GM18907 (cell line): ENCODE measurements at regions not wholly inside any gene's neighbourhood (a gene's known extent, or its start where the extent isn't known, plus 50 kb on each side); places are given as distances from the start of the nearest gene placed in this dataset.
A peak's percentile ranks its signal among the peaks of the same experiment; 100 is the strongest.
"Not testable (repeated sequence)": the region's sequence is repeated elsewhere in the genome, so short reads cannot be mapped to it uniquely, and the experiment has no call there.

Source experiments
- ATAC-seq: cut with Tn5 transposase; IDR thresholded peaks from one replicate; pipeline ENCODE4 v1.9.1; 2021; ENCODE audit warnings: mild to moderate bottlenecking, moderate library complexity; ENCODE audit not compliant: unreplicated experiment

DNA sequence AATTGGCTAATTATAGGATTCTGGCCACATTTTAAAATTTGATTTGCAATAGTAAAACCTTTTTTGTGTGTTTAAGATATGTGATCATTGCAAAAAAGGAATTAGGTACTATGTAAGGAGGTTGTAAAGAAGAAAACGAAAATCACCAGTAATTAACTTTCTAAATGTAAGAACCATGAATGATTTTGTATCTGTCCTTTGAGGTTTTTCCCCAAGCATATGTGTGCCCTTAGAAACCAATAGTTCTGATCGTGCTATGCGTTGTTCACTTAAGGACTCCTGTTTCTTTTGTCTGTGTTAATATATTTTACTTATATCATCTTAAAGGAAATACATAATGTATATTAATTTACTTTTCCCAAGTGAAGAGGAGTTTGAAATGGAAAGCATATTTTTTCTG is 410.2 kb downstream of the PSAT1 start:
- peak; percentile 48 for ATAC-seq

DNA sequence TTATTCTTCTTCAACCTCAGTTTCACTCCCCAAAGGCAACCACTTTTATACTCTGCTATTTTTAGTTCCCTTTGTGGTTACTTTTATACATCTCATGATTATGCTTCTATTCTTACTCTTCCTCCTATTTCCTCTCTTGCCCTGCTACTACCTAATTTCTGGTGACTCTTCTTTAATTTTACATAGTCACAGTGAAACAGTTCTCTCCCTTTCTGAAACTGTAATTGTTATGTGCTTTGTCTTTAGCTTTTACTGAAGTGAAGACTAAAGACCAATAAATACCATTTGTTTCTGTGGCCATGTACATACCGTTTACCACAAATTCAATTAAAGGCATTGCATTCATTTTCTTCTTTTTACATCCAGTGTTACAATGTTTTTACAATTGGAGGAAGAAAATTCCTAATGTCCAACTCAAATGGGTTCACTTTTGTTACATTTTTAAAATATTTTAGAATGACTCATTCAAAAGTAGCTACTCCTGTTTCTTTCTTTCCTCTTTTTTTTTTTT is 410.6 kb downstream of the PSAT1 start:
- peak; percentile 92 for ATAC-seq

DNA sequence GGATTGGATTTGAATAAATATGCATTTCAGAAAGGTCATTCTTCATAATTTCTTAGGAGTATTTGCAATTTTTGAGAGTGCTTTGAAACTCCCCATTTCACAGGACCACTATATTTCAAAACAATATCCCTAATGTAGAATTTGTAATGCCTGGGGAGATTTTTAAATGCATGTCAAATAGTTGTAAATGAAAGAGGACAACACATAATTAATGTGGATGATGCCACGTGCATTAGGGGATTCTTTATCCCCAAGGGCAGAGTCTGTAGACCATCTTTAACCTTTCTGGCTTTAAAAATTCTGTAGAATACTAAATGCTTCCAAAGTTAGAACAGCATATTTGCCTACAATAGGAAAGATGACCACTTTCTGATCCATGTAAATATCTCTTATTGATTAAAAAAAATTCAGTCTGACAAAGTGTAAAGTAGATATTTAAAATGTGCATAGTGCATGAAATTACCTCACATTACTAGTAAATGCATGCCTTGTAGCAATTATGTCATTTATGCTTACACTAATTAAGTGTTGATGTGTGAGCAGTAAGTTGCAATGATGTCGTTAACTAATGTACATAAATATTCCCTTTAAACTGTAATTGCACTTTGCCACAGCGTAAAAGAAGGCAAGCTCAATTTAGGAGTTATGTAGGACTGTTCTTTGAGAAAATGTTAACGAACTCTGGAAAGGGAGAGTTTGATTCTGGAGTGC is 416.1 kb downstream of the PSAT1 start:
- ATAC-seq, result no peak

DNA sequence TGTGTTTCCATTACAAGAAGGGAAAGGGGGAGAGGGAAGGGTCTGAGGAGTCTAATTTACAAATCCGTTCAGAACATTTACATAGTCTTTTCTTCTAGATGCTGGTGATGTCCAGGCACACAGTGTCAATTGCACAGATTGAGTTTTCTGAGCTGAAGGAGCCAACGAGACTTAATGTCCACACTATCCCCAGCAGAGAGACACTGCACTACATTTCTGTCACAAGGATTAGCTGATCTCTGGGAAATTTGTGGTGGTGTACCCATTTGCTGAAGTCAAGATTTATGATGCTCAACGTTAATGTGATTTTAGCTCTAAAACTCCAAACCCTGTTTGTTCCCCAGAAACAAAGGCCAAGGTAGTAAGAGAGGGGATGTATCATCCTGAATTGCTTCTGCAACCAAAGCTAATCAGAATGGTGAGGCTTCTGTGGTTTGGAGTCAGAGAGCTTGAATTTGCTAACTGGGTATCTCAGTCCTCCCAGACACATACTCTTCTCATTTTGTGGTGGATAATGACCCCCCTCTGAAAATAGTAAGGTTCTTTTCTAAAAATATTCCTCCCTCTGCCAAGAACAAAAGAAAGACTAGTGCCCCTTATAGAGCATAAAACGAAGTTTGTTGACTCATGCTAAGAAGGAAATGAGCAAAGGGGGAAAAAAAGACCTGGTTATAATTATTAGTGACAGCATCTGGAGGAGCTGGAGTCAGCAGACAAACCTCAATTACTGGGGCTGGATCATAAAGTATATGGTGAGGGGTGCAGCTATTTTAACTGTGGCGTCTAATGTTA is 416.9 kb downstream of the PSAT1 start:
- ATAC-seq, result no peak

DNA sequence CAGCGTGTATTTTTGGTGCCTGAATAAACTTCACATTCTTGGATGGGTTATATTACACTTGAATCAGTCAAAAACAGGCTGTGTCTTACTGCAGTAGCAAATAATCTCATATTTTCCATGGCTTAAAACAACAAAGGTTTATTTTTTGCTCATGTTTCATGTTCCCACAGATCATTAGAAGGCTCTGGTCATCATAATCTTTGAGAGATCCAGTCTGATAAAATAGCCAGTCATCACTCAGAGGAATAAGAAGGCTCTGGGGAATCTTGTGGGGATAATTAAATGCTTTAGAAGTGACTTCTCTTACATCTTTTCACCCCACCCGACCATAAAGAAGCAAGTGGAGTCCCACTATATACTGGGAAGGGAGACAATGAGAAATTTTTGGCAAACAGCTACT is 417.7 kb downstream of the PSAT1 start:
- no peak for ATAC-seq

DNA sequence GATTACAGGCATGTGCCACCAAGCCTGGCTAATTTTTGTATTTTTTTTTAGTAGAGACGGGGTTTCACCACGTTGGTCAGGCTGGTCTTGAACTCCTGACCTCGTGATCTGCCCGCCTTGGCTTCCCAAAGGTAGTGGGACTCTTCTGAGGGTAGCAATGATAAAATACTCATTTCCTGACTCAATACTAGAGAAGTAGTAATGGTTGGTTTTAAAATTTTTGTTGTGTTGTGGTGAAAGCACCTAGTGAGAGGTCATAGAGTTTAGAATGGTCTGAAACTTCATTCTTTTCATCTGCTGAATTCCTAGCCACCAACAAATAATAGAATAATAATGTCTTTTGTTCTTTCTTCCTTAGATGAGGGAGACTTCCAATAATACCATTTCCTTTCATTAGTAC is 422.1 kb downstream of the PSAT1 start:
- ATAC-seq, result not testable (repeated sequence)

DNA sequence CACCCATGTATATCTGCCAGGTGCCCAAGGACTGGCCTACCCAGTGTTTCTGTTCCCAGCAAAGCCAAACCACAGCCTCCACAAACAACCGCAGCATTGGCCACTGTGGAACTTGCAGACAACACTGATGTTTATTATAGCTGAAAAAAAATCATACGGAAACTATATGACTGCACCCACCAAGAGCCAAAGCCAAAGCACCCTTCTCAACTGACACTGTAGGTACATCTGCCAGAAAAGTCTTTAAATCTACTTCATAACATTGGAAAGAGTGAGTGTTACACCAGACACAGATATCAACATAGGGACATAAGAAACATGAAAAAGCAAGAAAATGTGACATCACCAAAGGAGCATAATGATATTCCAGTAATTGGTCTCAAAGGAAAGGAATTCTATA is 428.0 kb downstream of the PSAT1 start:
- no peak for ATAC-seq

DNA sequence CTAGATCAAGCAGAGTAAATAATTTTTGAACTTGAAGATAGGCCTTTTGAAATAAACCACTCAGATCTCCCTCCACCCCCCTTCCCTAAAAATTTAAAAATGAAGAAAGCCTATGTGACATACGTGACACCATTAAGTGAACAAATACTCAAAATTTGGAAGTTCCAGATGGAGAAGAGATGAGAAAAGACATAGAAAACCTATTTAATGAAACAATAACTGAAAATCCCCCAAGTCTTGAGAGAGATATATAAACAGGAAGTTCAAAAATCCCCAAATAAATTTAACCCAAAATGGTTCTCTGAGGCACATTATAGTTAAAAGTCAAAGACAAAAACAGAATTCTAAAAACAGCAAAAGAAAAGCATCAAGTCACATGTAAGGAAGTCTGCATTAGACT is 428.6 kb downstream of the PSAT1 start:
- ATAC-seq, result peak; percentile 50

DNA sequence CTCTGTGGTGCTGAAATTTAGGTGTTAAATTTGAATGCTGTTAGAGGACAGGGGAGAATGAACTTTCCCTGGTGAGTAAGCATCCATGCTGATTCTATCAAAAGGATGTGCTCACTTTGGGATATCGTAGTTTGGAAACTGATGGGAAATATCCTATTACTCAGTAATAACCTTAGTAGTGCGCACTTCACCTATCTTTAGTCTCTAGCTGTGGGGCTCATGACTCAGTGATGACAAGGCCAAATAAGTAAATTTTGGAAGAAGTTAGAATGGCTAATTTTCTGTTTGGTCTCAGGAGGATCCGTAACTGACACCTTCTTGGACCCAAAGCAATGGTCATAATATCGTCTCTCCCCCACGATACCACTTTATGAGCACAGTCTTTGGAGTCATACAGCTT is 448.4 kb downstream of the PSAT1 start:
- ATAC-seq, result no peak

DNA sequence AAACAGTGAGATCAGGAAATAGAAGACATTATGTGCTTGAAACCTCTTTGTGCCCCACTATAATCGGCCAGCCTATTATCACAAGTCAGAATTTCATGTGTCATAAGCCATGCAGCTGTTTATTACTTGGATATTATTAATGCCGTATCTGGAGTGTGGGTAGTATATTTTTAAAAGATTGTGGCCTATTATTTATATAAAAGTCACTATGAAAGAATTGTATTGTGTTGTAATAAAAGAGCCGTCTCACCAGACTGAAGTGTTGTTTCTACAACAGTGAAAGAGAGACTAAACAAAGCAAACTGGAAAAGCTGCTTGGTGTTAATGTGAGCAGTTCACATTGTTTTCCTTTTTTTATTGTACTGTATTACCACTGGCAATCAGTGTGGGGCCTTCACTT is 449.1 kb downstream of the PSAT1 start:
- no peak for ATAC-seq

DNA sequence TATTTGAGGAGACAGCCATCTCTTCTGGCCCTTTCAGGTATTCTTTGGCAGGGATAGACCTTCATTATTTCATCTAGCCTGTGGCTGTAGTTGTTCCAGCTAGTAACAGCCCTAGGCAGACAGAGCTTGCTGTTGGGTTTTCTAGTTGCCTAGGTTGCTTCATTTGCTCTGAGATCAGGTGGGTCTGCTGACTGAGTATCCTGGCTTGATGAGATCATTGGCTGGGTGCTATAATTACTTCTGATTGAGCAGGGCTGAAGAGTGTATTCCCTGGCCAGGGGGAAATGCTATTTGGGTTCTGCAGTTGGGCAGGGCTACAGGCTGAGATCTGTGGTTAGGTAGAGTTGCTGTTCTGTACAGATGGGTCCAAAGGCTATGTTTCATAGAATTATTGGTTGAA is 456.1 kb downstream of the PSAT1 start:
- no peak for ATAC-seq

DNA sequence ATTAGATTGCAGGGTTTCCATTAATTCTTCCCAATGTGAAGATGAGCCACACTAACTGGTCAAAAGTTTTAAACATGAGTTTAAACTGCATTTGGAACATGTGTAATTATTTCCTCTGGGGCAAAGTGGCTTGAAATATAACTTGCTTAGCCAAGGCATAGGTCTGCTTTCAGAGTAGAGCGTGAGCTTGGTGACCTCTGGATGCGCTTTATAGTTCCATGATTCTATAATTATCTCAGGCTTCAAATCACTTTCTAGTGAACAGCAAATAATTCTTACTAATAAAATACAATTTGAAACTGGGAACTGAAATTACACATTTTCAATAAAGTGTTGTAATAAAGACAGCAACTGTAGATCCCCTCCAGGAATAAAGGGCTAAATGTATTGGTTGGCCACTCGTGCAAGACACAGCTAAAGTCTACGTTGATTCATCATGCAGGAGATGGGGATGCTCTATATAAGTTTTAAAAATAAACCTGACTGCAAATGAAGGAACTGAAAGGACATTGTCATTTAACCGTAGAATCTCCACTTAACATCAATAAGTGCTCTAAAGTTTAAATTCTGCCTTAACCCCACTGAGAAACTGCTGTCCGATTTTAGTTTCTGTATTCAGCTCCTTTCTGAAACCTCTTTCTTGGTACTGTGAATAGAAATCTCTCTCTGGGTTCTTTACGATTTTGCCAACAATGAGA is 460.0 kb downstream of the PSAT1 start:
- ATAC-seq, result peak; percentile 83

DNA sequence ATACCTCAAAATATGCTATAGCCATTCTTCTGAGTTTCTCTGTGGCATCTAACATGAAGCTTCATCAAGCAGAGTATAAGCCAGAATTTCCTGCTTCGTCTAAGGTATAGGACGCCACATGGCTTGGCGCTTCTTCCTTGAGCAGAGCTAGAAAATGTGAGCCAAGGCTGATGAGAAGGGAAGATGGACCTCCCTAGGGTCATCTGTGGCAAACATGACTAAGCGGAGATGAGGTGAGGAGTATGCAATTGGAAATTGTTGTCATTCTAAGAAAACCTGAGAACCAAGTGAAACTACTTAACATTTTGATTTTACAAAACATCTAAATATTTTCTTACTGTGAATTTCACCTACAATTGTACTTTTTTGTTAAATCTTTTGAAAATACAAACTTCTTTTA is 466.5 kb downstream of the PSAT1 start:
- ATAC-seq, result no peak

DNA sequence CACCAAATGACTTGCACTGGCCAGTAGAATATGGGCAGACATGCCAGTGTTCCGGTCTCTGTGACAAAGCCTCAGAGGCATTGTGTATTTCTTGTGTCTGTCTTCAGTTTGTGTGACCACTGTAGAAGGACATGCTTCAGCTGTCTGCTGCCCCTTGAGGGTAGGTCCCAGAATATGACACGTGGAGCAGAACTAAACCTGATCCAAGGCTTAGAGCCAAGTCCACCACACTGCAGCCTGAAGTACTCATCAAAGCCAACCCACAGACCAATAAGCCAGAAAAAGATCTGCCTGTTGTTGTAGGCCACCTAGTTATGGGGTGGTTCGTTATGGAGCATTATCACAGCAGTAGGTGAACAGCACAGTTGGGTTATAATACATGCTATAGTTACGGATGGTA is 468.9 kb downstream of the PSAT1 start:
- no peak for ATAC-seq

DNA sequence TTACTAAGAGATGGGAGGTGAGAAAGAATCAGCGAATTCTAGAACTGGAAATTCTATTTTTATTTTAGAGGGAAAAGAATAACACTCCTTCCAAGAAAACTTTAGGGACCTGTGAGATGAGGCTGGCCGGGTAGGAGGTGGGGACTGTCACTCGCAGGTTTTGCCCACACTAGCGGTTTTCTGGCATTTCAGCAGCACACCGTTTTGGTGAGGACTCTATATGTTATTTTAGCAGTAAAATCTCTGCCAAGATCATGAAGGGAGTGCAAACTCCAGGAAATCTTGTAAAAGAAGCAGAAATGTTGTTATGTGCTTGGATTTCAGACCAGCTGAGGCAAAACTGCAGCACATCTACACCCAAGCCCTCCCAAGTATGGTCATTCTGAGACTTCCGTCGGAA is 470.6 kb downstream of the PSAT1 start:
- ATAC-seq, result no peak

DNA sequence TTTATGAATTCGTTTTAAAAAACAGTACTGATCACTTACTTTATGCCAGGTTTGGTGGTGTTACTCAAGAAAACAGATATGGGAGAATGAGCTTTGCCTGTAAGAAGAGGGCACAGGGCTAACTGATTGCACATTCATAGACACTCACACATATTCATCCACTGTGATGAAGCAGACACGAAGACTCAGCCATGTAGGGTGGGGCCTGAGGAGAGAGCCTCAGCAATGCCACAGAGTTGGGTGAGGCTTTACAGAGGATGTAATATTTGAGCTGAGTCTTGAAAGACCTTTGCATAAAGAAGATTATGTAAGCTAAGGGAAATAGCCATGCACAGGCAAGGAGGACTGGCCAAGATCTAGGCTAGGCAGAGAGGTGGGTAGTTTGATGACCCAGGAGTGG is 472.8 kb downstream of the PSAT1 start:
- ATAC-seq, result no peak

DNA sequence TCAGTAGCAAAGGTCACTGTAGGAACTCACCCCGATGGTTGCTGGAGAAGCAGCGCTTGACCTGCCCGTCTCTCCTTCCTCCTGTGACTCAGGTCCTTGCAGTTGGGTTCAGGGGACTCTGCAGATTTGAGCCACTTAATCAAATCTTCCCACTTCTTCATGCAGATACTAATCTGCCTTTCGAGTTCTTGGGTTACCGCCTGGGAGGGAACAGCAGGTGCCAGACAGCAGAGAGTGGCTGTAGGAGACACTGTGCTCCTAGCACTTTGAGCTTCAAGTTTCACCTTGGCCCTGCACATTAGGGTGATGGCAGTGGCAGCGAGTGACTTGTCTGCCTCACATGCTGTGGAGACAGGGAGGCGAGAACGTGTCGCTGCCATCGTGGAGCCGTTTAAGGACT is 478.3 kb downstream of the PSAT1 start:
- ATAC-seq, result no peak

DNA sequence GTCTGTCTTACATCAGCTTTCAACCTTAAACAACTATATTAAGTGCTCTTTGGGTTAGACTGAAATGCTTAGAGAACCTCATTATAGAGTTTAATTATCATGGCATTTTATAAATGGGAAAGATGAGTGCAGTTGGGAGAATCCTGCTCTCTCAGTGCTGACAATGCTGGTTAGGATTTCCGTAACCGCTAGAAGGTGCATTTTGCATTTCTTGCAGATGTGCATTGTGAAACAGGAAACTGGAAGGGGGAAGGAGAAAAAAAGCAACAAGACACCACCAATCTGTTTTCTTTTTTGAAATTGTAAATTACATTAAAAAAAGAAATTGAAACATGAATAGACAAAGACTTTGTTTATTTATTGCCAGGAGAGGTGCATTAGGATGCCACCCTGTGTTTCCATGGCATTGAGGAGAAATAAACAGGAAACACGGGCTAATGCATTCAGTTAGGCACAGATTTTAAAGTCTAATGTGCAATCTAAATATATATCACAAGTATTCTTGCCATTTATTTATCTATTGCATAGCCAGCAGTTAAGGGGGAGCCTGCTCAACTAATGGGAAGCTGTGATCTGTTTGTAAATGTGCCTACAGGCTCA is 478.9 kb downstream of the PSAT1 start:
- no peak for ATAC-seq

DNA sequence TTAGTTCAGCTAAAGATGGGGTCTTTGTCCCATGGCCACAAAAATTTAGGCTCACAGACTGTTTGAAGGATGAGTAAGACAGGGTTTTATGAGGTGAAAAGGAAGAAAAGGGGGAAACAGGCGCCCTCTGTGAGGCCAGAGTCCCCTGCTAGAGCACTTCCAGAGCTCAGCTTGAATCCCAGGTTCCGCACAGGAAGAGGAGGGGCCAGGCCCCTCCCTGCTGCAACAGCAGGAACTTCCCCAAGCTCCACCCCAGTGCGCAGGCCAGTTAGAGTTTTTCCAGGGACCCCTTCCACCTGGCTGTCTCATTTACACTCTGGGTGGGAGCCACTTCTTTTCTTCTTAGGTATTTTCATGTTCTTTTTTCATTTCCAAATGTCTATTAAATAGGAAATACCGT is 480.8 kb downstream of the PSAT1 start:
- no peak for ATAC-seq

DNA sequence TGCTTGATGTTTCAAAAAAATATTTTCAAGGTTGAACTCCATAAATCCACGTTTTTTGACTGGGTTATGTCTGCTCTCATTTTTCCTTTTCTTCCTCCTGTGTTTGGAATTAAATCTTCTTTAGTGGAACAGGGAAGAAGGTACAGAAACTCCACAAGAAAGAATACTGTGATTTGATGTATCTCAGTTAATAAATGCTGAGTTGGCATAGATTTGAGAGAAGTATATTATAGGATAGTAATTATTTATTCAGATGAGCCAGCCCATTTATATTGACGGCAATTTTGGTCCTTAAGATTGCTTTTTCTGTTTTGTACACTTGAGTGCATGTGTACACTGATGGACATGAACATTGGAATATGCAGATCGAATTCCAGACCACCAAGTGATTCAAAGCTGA is 481.4 kb downstream of the PSAT1 start:
- ATAC-seq, result no peak

DNA sequence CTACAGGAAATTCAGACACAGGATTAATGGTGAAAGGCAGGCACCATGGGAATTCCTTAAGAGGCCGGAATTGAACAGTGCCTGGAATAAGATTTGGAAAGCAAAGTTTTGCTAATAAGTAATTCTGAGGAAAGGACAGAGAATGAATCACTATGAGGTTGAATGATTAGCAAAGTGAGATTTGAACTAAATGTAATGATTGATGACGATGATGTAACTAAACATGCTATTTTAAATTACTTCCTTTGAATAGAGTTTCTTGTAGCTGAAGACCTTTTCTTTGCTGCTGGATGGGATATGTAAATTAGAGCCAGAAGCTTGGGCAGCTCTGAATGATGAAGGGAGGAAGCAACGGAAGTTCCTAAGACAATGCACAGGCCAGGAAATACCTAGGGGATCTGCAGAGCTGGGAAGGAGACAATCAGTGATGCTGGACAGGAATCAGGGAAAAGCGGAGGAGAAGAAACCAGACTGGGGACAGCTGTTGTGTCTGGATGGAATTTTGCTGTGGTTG is 482.0 kb downstream of the PSAT1 start:
- ATAC-seq, result no peak
